GM12892 (cell line): ENCODE measurements at regions not wholly inside any gene's neighbourhood (a gene's known extent, or its start where the extent isn't known, plus 50 kb on each side); places are given as distances from the start of the nearest gene placed in this dataset.

Experiments used
- POLR2A ChIP-seq: IDR thresholded peaks from 2 replicates; pipeline ENCODE4 v1.6.1; 2011; ENCODE audit warnings: low read depth, low read length, control low read depth
- POLR2AphosphoS5 ChIP-seq: IDR thresholded peaks from 2 replicates; pipeline ENCODE4 v1.6.1; 2011; ENCODE audit warnings: low read depth, low read length, control low read depth
- TAF1 ChIP-seq: IDR thresholded peaks from 2 replicates; pipeline ENCODE4 v1.6.1; 2011; ENCODE audit warnings: low read depth, mild to moderate bottlenecking, control low read depth, low read length, borderline replicate concordance

DNA sequence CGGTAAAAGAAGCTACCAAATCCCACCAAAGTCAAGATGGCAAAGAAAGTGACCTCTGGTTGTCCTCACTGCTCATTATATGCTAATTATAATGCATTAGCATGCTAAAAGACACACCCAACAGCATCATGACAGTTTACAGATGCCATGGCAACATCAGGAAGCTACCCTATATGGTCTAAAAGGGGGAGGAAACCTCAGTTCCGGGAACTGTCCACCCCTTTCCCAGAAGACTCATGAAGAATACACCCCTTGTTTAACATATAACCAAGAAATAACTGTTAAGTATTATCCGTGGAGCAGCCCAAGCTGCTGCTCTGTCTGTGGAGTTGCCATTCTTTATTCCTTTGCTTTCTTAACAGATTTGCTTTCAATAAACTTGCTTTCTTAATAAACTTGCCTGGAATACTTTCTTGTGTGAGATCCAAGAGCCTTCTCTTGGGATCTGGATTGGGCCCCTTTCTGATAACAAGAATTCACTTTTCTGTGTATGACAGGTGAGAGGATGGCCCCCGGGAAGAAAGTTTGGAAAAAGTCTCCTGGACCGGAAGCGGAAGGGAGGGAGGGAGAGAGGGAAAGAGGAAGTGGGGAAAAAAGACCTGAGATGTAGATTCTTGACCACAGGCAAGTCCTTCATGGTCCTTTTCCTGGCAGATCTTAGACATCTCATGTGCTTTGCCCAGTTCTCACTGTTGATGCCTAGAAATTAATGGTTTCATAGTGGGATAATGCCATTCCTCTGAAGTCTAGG, 146.7 kb upstream of the ID4 start:
- TF ChIP-seq POLR2A (no peak), POLR2AphosphoS5 (no peak), TAF1 (no peak)
